T-helper 2 cell treated with Interferon-gamma antibody and Interleukin-4, amounts not matched to agents 5 μg/mL and 100 μg/mL, for 36 hours (primary cell): ENCODE measurements at regions not wholly inside any gene's neighbourhood (a gene's known extent, or its start where the extent isn't known, plus 50 kb on each side); places are given as distances from the start of the nearest gene placed in this dataset.

Experiments used
- DNase-seq: peaks from one replicate; pipeline ENCODE4 v3.0.0; 2021; ENCODE audit warnings: low spot score
- H3K27ac Mint-ChIP-seq: one replicate; pipeline ENCODE4 v1.8.0; 2021; ENCODE audit warnings: mild to moderate bottlenecking, mixed read lengths
- H3K27me3 Mint-ChIP-seq: one replicate; pipeline ENCODE4 v1.8.0; 2021; ENCODE audit warnings: low read depth, mixed read lengths
- H3K36me3 Mint-ChIP-seq: one replicate; pipeline ENCODE4 v1.8.0; 2021; ENCODE audit warnings: low read depth, mixed read lengths
- H3K4me1 Mint-ChIP-seq: one replicate; pipeline ENCODE4 v1.8.0; 2021; ENCODE audit warnings: low read depth, mixed read lengths
- H3K4me3 Mint-ChIP-seq: one replicate; pipeline ENCODE4 v1.8.0; 2022; ENCODE audit warnings: mild to moderate bottlenecking, moderate library complexity, mixed read lengths
- H3K9me3 Mint-ChIP-seq: one replicate; pipeline ENCODE4 v1.8.0; 2021; ENCODE audit warnings: mixed read lengths

GRCh38 chr1:118323246-118323645 is 138.2 kb upstream of the SPAG17 start:
- no peak for DNase-seq
- Mint-ChIP-seq H3K9me3 (peaks cover 3% of the 10 kb centered on the region), H3K4me3 (no peak overlapping the region), H3K36me3 (no peaks in the 10 kb centered on the region), H3K27me3 (no peaks in the 10 kb centered on the region), H3K27ac (no peak overlapping the region), H3K4me1 (no peaks in the 10 kb centered on the region)

- Mint-ChIP-seq H3K36me3 (no peaks in the 10 kb centered on the region), H3K9me3 (peaks cover 4% of the 10 kb centered on the region), H3K27ac (no peak overlapping the region), H3K27me3 (no peaks in the 10 kb centered on the region), H3K4me3 (no peak overlapping the region), H3K4me1 (no peaks in the 10 kb centered on the region)
- DNase-seq, result no peak
Observed at GRCh38 chr1:118322331-118322730, 137.3 kb upstream of the SPAG17 start.

GRCh38 chr1:118321840-118322239 is 136.8 kb upstream of the SPAG17 start:
- Mint-ChIP-seq H3K9me3 (peaks cover 4% of the 10 kb centered on the region), H3K27me3 (no peaks in the 10 kb centered on the region), H3K4me3 (no peak overlapping the region), H3K27ac (no peak overlapping the region), H3K4me1 (no peaks in the 10 kb centered on the region), H3K36me3 (no peaks in the 10 kb centered on the region)
- no peak for DNase-seq

- DNase-seq, result no peak
- no peak overlapping the region for H3K4me3 Mint-ChIP-seq
- peaks cover 4% of the 10 kb centered on the region for H3K9me3 Mint-ChIP-seq
- H3K4me1 Mint-ChIP-seq, result no peaks in the 10 kb centered on the region
- no peak overlapping the region for H3K27ac Mint-ChIP-seq
- no peaks in the 10 kb centered on the region for H3K36me3 Mint-ChIP-seq
- no peaks in the 10 kb centered on the region for H3K27me3 Mint-ChIP-seq
Observed at GRCh38 chr1:118317842-118318614, 133.0 kb upstream of the SPAG17 start.

GRCh38 chr1:118306851-118307250 is 121.8 kb upstream of the SPAG17 start:
- Mint-ChIP-seq H3K36me3 (no peaks in the 10 kb centered on the region), H3K9me3 (no peaks in the 10 kb centered on the region), H3K4me1 (no peaks in the 10 kb centered on the region), H3K4me3 (no peak overlapping the region), H3K27ac (no peak overlapping the region), H3K27me3 (no peaks in the 10 kb centered on the region)
- DNase-seq, result no peak

GRCh38 chr1:118304722-118305359 is 119.8 kb upstream of the SPAG17 start:
- DNase-seq, result no peak
- Mint-ChIP-seq H3K27me3 (no peaks in the 10 kb centered on the region), H3K9me3 (no peaks in the 10 kb centered on the region), H3K4me1 (no peaks in the 10 kb centered on the region), H3K36me3 (no peaks in the 10 kb centered on the region), H3K4me3 (no peak overlapping the region), H3K27ac (no peak overlapping the region)

GRCh38 chr1:118303534-118303933 is 118.5 kb upstream of the SPAG17 start:
- H3K9me3 Mint-ChIP-seq, result no peaks in the 10 kb centered on the region
- H3K4me3 Mint-ChIP-seq, result no peak overlapping the region
- DNase-seq, result no peak
- no peak overlapping the region for H3K27ac Mint-ChIP-seq
- no peaks in the 10 kb centered on the region for H3K36me3 Mint-ChIP-seq
- H3K4me1 Mint-ChIP-seq, result no peaks in the 10 kb centered on the region
- no peaks in the 10 kb centered on the region for H3K27me3 Mint-ChIP-seq

GRCh38 chr1:118303064-118303463 is 118.0 kb upstream of the SPAG17 start:
- H3K9me3 Mint-ChIP-seq, result no peaks in the 10 kb centered on the region
- H3K27me3 Mint-ChIP-seq, result no peaks in the 10 kb centered on the region
- H3K36me3 Mint-ChIP-seq, result no peaks in the 10 kb centered on the region
- no peak overlapping the region for H3K4me3 Mint-ChIP-seq
- no peak overlapping the region for H3K27ac Mint-ChIP-seq
- no peak for DNase-seq
- H3K4me1 Mint-ChIP-seq, result no peaks in the 10 kb centered on the region

- no peak for DNase-seq
- no peaks in the 10 kb centered on the region for H3K9me3 Mint-ChIP-seq
- no peaks in the 10 kb centered on the region for H3K36me3 Mint-ChIP-seq
- H3K4me3 Mint-ChIP-seq, result no peak overlapping the region
- H3K27me3 Mint-ChIP-seq, result no peaks in the 10 kb centered on the region
- no peaks in the 10 kb centered on the region for H3K4me1 Mint-ChIP-seq
- H3K27ac Mint-ChIP-seq, result no peak overlapping the region
Observed at GRCh38 chr1:118302145-118302544, 117.1 kb upstream of the SPAG17 start.

- no peak overlapping the region for H3K4me3 Mint-ChIP-seq
- no peaks in the 10 kb centered on the region for H3K9me3 Mint-ChIP-seq
- H3K4me1 Mint-ChIP-seq, result no peaks in the 10 kb centered on the region
- H3K27me3 Mint-ChIP-seq, result no peaks in the 10 kb centered on the region
- H3K27ac Mint-ChIP-seq, result no peak overlapping the region
- no peaks in the 10 kb centered on the region for H3K36me3 Mint-ChIP-seq
- no peak for DNase-seq
Observed at GRCh38 chr1:118300808-118301207, 115.8 kb upstream of the SPAG17 start.

GRCh38 chr1:118298397-118298796 is 113.4 kb upstream of the SPAG17 start:
- no peak for DNase-seq
- no peak overlapping the region for H3K4me3 Mint-ChIP-seq
- H3K4me1 Mint-ChIP-seq, result no peaks in the 10 kb centered on the region
- no peaks in the 10 kb centered on the region for H3K9me3 Mint-ChIP-seq
- no peaks in the 10 kb centered on the region for H3K36me3 Mint-ChIP-seq
- no peaks in the 10 kb centered on the region for H3K27me3 Mint-ChIP-seq
- no peak overlapping the region for H3K27ac Mint-ChIP-seq

- no peaks in the 10 kb centered on the region for H3K4me1 Mint-ChIP-seq
Observed at GRCh38 chr1:118297521-118297920, 112.5 kb upstream of the SPAG17 start.

GRCh38 chr1:118294875-118295642 is 110.0 kb upstream of the SPAG17 start:
- H3K36me3 Mint-ChIP-seq, result no peaks in the 10 kb centered on the region
- no peak for DNase-seq

More at GRCh38 chr1:118297521-118297920, 112.5 kb upstream of the SPAG17 start:
- Mint-ChIP-seq H3K27ac (no peak overlapping the region), H3K4me3 (no peak overlapping the region), H3K9me3 (no peaks in the 10 kb centered on the region), H3K27me3 (no peaks in the 10 kb centered on the region), H3K36me3 (no peaks in the 10 kb centered on the region)
- DNase-seq, result no peak

GRCh38 chr1:118291661-118292060 is 106.6 kb upstream of the SPAG17 start:
- H3K9me3 Mint-ChIP-seq, result no peaks in the 10 kb centered on the region
- H3K4me3 Mint-ChIP-seq, result no peak overlapping the region
- H3K4me1 Mint-ChIP-seq, result no peaks in the 10 kb centered on the region
- no peaks in the 10 kb centered on the region for H3K36me3 Mint-ChIP-seq
- DNase-seq, result no peak
- H3K27me3 Mint-ChIP-seq, result no peaks in the 10 kb centered on the region
- H3K27ac Mint-ChIP-seq, result no peak overlapping the region

More at GRCh38 chr1:118294875-118295642, 110.0 kb upstream of the SPAG17 start:
- Mint-ChIP-seq H3K27me3 (no peaks in the 10 kb centered on the region), H3K27ac (no peak overlapping the region), H3K9me3 (no peaks in the 10 kb centered on the region), H3K4me1 (no peaks in the 10 kb centered on the region), H3K4me3 (no peak overlapping the region)
